GM21423 (cell line): ENCODE measurements at regions not wholly inside any gene's neighbourhood (a gene's known extent, or its start where the extent isn't known, plus 50 kb on each side); places are given as distances from the start of the nearest gene placed in this dataset.
A peak's percentile ranks its signal among the peaks of the same experiment; 100 is the strongest.
"Not testable (repeated sequence)": the region's sequence is repeated elsewhere in the genome, so short reads cannot be mapped to it uniquely, and the experiment has no call there.

Experiments used
- ATAC-seq: cut with Tn5 transposase; IDR thresholded peaks from one replicate; pipeline ENCODE4 v1.9.1; 2021; ENCODE audit warnings: mild to moderate bottlenecking, moderate library complexity; ENCODE audit not compliant: unreplicated experiment

DNA sequence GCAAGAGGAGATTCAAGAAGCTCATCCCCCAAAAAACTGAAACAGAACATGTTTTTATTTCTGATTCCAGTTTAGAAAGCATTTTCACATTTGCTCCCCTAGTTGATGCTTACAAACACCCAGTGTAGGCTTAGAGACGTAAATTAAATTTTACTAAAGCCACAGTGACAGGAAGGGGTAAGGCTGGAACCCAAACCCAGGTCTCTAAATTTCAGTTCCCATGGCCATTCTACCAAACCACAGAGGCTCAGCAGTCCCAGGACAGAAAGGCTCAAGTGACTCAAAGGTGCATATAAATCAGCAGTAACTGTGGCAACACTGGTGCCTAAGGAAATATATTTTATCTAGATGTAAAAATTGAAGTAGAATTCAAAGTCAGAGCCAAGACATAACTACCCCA lies 128.7 kb downstream of the CEP120 start:
- ATAC-seq = peak; percentile 87

DNA sequence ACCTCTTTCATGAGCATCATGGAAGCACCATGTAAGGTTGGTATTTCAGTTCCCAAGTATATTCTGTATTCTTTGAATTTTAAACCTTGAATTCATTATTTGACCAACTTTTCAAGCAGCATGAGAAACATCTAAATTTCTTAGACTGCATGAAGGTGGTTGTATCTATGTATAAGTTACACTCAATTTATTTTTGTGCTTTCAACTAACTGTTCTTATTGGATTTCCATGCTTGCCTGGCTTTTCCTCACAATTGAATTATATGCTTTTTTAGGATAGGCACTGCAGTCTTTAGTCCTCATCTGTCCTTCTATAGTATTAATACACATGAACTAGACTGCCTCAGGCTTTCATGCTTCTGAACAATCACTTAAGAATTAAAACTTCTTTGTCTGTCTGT lies 134.0 kb downstream of the CEP120 start:
- ATAC-seq = no peak

DNA sequence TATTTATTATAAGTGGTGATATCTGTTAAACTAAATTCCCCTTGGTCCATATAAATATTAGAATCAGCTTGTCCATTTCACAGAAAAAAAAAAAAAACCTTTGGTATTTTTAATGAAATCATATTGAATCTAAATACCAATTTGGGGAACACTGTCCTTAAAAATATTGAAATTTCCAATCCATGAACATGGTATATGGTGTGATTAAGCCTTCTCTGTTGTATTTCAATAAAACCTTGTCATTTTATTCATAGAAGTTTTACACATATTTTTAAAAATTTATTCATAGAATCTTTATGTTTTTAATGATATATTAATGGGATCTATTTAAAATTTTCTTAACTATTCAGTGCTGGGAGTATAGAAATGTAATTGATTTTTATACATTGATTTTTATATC lies 135.3 kb downstream of the CEP120 start:
- no peak for ATAC-seq

GRCh38 chr5:123286891-123287290 lies 136.3 kb downstream of the CEP120 start:
- no peak for ATAC-seq

DNA sequence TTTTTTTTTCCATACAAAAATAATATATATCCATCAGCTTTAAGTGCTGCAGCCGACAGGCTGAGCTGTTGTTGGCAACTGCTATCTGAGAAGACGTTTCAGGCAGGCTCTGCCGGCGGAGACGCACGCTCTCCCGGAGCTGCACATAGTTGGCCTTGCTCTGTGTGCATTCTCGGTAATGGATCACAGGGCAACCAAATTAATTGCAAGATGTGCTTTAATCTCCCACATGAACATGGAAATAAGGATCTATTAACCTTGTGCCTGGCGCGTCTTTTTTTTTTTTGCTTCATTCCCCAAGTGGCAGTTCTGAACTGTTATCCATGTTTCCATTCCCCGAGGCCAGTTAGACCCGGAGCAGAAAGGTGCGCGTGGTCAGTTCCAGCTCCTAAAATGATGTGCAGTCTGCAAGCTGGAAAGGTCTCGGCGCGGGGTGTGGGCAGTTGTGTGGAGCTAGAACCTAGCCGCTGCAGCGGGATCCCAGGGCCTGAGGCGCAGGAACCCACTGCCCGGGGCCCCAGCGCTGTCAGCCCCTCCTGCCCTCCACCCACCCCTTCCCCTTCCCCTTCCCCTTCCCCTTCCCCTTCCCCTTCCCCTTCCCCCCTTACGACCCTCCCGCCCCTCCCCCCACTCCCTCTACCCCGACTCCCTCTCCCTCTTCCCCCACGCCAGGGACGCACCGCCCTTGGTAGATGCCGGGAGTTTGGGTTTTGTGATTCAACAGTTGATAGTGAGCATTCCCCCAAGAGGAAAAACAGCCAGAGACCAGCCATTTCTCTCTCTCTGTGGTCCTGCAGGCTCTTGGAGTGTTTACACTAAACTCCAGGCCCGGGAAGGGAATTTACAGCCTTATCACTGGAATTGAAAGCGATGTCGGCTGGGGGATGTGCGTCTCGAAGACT lies 137.8 kb downstream of the CEP120 start:
- ATAC-seq = no peak

DNA sequence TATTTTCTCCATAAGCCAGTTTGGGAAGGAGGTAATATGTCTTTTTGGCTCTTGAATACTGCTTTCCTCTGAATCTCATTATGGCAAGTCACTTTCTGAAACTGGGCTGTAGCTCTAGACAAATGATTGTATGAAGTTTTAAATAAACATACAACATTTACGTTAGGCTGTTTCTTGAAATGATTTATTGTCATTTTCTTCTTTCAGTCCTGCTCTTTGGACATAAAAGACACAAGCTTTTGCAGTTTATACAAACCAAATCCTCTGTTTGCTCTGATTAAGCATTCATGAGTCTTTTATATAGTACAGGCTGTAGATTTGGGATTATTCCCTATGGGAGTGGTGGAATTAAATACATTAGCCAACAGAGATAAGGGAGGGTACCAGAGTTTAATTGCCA lies 139.7 kb downstream of the CEP120 start:
- ATAC-seq = no peak

DNA sequence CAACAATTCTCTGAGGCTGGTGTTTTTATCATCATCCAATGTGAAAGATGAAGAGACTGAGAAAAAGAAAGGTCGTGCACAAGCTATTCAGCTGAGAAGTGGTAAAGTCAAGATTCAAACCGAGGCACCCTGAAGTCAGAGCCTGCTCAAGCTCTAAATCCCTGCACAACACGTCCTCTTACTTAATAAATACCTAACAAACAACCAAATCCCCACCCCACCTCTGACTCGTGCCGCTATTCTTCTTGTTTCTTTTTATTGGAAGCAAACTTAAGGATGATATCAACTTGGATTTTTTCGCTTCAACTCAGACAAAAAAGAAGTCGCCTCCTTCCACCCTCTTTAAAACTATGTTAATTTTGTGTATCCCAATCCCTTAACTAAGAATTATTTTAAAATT lies 140.2 kb downstream of the CEP120 start:
- ATAC-seq = no peak

DNA sequence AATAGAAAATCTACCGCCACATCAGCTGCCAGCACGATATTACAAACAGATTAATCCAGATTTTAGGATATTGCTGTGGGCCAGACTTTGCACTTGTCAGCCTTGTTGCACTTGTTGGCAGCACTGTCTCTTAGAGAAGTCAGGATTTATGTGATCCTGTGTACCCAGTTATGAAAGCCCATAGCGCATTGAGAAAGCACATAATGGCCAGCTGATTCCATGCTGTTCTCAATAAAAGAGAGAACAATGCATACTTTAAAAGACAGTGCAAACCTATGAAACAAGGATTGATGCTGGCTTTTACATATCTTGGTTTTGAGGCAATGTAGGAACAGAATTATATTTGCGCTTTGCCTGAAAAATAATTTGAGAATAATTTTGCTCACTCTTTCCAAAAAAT lies 140.8 kb downstream of the CEP120 start:
- no peak for ATAC-seq

GRCh38 chr5:123280854-123281253 lies 142.3 kb downstream of the CEP120 start:
- ATAC-seq = not testable (repeated sequence)

DNA sequence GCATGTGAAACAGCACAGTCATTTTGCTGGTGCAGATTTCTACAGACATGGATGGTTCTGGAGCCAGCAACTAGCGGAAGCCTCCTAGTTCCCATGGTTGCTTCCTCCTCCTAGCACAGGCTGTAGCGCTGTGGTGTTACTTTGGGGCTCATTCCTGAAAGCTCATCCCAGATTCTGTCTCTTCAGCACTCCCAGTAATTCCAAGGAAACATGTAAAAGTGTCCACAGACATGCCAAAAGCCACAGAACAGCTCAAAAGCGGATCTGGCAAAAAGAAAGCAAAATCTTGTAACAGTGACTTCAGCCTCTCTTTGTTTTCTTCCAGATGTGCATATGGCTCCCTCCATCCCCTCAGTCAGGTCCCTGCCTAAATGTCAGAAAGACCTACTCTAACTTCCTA lies 144.1 kb downstream of the CEP120 start:
- ATAC-seq = no peak

GRCh38 chr5:123278284-123278683 lies 144.9 kb downstream of the CEP120 start:
- ATAC-seq = no peak

GRCh38 chr5:123273984-123274383 lies 149.2 kb downstream of the CEP120 start:
- no peak for ATAC-seq

GRCh38 chr5:123273095-123273494 lies 150.1 kb downstream of the CEP120 start:
- no peak for ATAC-seq

- ATAC-seq = no peak
Observed at GRCh38 chr5:123269851-123270250, 153.4 kb downstream of the CEP120 start.

DNA sequence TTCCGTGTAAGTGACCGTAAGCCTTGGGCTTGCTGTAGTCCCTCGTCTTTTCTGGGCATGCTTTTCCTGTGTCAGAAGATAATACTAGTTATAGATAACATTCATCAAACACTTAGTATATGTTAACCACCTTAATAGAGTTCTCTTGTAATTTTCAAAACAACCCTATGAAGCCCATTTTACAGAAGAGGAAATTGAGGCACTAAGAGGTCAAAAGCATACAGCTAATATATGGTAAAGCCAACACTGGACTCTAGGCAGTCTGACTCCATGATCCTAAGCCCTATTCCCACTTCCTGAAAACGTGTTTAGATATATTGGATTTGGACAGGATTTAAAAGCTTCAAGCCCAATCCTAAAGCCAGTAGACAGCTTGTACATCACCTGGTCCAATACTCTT lies 153.8 kb downstream of the CEP120 start:
- ATAC-seq = no peak

- ATAC-seq = no peak
Observed at GRCh38 chr5:123266365-123266764, 156.8 kb downstream of the CEP120 start.

- ATAC-seq = no peak
Observed at GRCh38 chr5:123265551-123265950, 157.7 kb downstream of the CEP120 start.

DNA sequence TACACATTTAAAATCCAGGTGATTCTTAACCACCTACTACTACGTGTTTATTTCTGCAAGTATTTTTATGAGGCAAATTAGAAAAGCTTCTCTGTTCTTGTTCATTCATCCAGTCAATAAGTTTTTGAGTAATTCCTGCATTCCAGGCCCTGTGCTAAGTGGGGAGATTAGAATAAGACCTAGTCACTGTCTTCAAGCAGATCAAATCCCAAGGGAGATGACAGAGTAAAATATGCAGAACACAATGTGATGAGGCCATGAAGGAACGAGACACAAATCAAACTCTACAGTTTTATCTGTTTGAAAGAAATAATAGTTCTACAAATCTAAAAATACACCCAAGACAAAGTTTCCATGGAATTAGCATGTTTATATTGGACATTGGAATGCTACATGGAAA lies 158.8 kb downstream of the CEP120 start:
- ATAC-seq = no peak

DNA sequence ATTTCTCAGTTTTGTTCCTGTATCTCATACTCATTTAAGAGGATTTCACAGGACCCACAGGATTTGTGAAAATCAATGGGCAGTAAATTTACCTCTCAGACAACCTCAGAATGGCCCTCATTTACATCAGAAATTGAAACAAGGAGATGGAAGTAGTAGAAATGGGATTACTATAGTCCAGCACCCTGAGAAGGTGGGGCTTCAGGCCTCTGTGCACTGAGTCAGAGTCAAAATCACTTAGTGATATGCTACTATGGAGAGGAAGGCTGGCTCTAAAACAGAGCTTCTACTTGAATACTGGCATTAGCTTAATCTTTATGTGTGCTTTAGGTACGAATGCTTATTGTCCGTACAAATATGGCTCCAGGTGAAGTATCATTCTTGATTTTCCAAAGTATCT lies 159.3 kb downstream of the CEP120 start:
- no peak for ATAC-seq

- ATAC-seq = no peak
Observed at GRCh38 chr5:123262216-123262823, 160.9 kb downstream of the CEP120 start.

GRCh38 chr5:123261752-123262151 lies 161.5 kb downstream of the CEP120 start:
- ATAC-seq = no peak

- no peak for ATAC-seq
Observed at GRCh38 chr5:123249446-123249845, 160.4 kb downstream of the PRDM6 start.
